ENCODE measurements at regions not wholly inside any gene's neighbourhood (a gene's known extent, or its start where the extent isn't known, plus 50 kb on each side); places are given as distances from the start of the nearest gene placed in this dataset.

GRCh38 chr1:30819244-30819571 lies 61.6 kb upstream of the LAPTM5 start:
- CTCF ChIA-PET = interaction anchor here (1.1 kb wide), 1 partner anchor 92 kb away, joined by 3 read pairs; no protein-coding TSS in a partner anchor
- DNase-seq = no peak
- peaks cover 47% of the 10 kb centered on the region for H3K27me3 Mint-ChIP-seq
- H3K36me3 Mint-ChIP-seq = peaks cover 1% of the 10 kb centered on the region
- H3K4me3 Mint-ChIP-seq = no peak overlapping the region
- no peak overlapping the region for H3K27ac Mint-ChIP-seq
- H3K4me1 Mint-ChIP-seq = peaks cover 10% of the 10 kb centered on the region
- H3K9me3 Mint-ChIP-seq = no peaks in the 10 kb centered on the region

GRCh38 chr1:30818568-30819243 lies 61.1 kb upstream of the LAPTM5 start:
- Mint-ChIP-seq H3K4me1 (peaks cover 5% of the 10 kb centered on the region), H3K9me3 (no peaks in the 10 kb centered on the region), H3K36me3 (no peaks in the 10 kb centered on the region), H3K27ac (no peak overlapping the region), H3K4me3 (no peak overlapping the region), H3K27me3 (peaks cover 42% of the 10 kb centered on the region)
- no peak for DNase-seq
- CTCF ChIA-PET = interaction anchor here (1.1 kb wide), 1 partner anchor 92 kb away, joined by 3 read pairs; no protein-coding TSS in a partner anchor

GRCh38 chr1:30817548-30817947 lies 60.0 kb upstream of the LAPTM5 start:
- Mint-ChIP-seq H3K9me3 (no peaks in the 10 kb centered on the region), H3K36me3 (no peaks in the 10 kb centered on the region), H3K27ac (no peak overlapping the region), H3K27me3 (peaks cover 30% of the 10 kb centered on the region), H3K4me3 (no peak overlapping the region), H3K4me1 (no peaks in the 10 kb centered on the region)
- CTCF ChIA-PET = no interaction called here
- no peak for DNase-seq

GRCh38 chr1:30817077-30817438 lies 59.5 kb upstream of the LAPTM5 start:
- H3K36me3 Mint-ChIP-seq = no peaks in the 10 kb centered on the region
- H3K4me1 Mint-ChIP-seq = no peaks in the 10 kb centered on the region
- peaks cover 26% of the 10 kb centered on the region for H3K27me3 Mint-ChIP-seq
- H3K9me3 Mint-ChIP-seq = no peaks in the 10 kb centered on the region
- no peak overlapping the region for H3K4me3 Mint-ChIP-seq
- no peak for DNase-seq
- H3K27ac Mint-ChIP-seq = no peak overlapping the region
- CTCF ChIA-PET = no interaction called here

- Mint-ChIP-seq H3K4me3 (no peak overlapping the region), H3K27me3 (peaks cover 24% of the 10 kb centered on the region), H3K36me3 (no peaks in the 10 kb centered on the region), H3K9me3 (no peaks in the 10 kb centered on the region), H3K27ac (no peak overlapping the region), H3K4me1 (no peaks in the 10 kb centered on the region)
- no peak for DNase-seq
- CTCF ChIA-PET = no interaction called here
Observed at GRCh38 chr1:30816211-30817076, 58.9 kb upstream of the LAPTM5 start.

GRCh38 chr1:30815556-30815955 lies 58.0 kb upstream of the LAPTM5 start:
- H3K27ac Mint-ChIP-seq = no peak overlapping the region
- DNase-seq = no peak
- no peaks in the 10 kb centered on the region for H3K4me1 Mint-ChIP-seq
- H3K36me3 Mint-ChIP-seq = no peaks in the 10 kb centered on the region
- no peaks in the 10 kb centered on the region for H3K9me3 Mint-ChIP-seq
- CTCF ChIA-PET = interaction anchor here (1.3 kb wide), 1 partner anchor 13 kb away, joined by 4 read pairs; no protein-coding TSS in a partner anchor
- no peak overlapping the region for H3K4me3 Mint-ChIP-seq
- peaks cover 28% of the 10 kb centered on the region for H3K27me3 Mint-ChIP-seq

GRCh38 chr1:30814292-30814691 lies 56.7 kb upstream of the LAPTM5 start:
- CTCF ChIA-PET = interaction anchor here (1.3 kb wide), 1 partner anchor 12 kb away, joined by 4 read pairs; no protein-coding TSS in a partner anchor

GRCh38 chr1:30812076-30812475 lies 54.5 kb upstream of the LAPTM5 start:
- Mint-ChIP-seq H3K9me3 (no peaks in the 10 kb centered on the region), H3K36me3 (no peaks in the 10 kb centered on the region), H3K4me3 (no peak overlapping the region), H3K4me1 (no peaks in the 10 kb centered on the region), H3K27ac (no peak overlapping the region), H3K27me3 (peaks cover 45% of the 10 kb centered on the region)
- CTCF ChIA-PET = interaction anchor here (3.4 kb wide), 1 partner anchor 10 kb away, joined by 20 read pairs; no protein-coding TSS in a partner anchor
- DNase-seq = no peak

More at GRCh38 chr1:30814292-30814691, 56.7 kb upstream of the LAPTM5 start:
- H3K27me3 Mint-ChIP-seq = peaks cover 32% of the 10 kb centered on the region
- no peaks in the 10 kb centered on the region for H3K4me1 Mint-ChIP-seq
- no peaks in the 10 kb centered on the region for H3K36me3 Mint-ChIP-seq
- DNase-seq = no peak
- no peaks in the 10 kb centered on the region for H3K9me3 Mint-ChIP-seq
- no peak overlapping the region for H3K4me3 Mint-ChIP-seq
- no peak overlapping the region for H3K27ac Mint-ChIP-seq

- Mint-ChIP-seq H3K4me1 (no peaks in the 10 kb centered on the region), H3K9me3 (no peaks in the 10 kb centered on the region), H3K4me3 (no peak overlapping the region), H3K27ac (no peak overlapping the region), H3K27me3 (peaks cover 54% of the 10 kb centered on the region), H3K36me3 (no peaks in the 10 kb centered on the region)
- CTCF ChIA-PET = interaction anchor here (1.1 to 3.4 kb wide), 2 partner anchors 10 to 100 kb away, joined by 4 to 20 read pairs; no protein-coding TSS in a partner anchor
- no peak for DNase-seq
Observed at GRCh38 chr1:30811187-30811586, 53.6 kb upstream of the LAPTM5 start.

GRCh38 chr1:30810416-30811080 lies 53.0 kb upstream of the LAPTM5 start:
- H3K4me1 Mint-ChIP-seq = no peaks in the 10 kb centered on the region
- H3K36me3 Mint-ChIP-seq = no peaks in the 10 kb centered on the region
- no peak for DNase-seq
- no peak overlapping the region for H3K27ac Mint-ChIP-seq
- H3K27me3 Mint-ChIP-seq = peaks cover 60% of the 10 kb centered on the region
- CTCF ChIA-PET = interaction anchor here (1.1 to 3.4 kb wide), 2 partner anchors 9 to 101 kb away, joined by 4 to 20 read pairs; no protein-coding TSS in a partner anchor
- H3K4me3 Mint-ChIP-seq = no peak overlapping the region
- H3K9me3 Mint-ChIP-seq = no peaks in the 10 kb centered on the region

- DNase-seq = no peak
- peaks cover 69% of the 10 kb centered on the region for H3K27me3 Mint-ChIP-seq
- no peak overlapping the region for H3K4me3 Mint-ChIP-seq
Observed at GRCh38 chr1:30809514-30810263, 52.1 kb upstream of the LAPTM5 start.

GRCh38 chr1:30808067-30808662 lies 50.6 kb upstream of the LAPTM5 start:
- CTCF ChIA-PET = interaction anchor here (0.9 kb wide), 2 partner anchors 87 to 103 kb away, joined by 3 read pairs; no protein-coding TSS in a partner anchor
- no peak overlapping the region for H3K27ac Mint-ChIP-seq
- H3K4me3 Mint-ChIP-seq = no peak overlapping the region
- no peak for DNase-seq
- H3K9me3 Mint-ChIP-seq = no peaks in the 10 kb centered on the region
- H3K4me1 Mint-ChIP-seq = no peaks in the 10 kb centered on the region
- no peaks in the 10 kb centered on the region for H3K36me3 Mint-ChIP-seq
- peaks cover 84% of the 10 kb centered on the region for H3K27me3 Mint-ChIP-seq

More at GRCh38 chr1:30809514-30810263, 52.1 kb upstream of the LAPTM5 start:
- H3K4me1 Mint-ChIP-seq = no peaks in the 10 kb centered on the region
- H3K9me3 Mint-ChIP-seq = no peaks in the 10 kb centered on the region
- H3K36me3 Mint-ChIP-seq = no peaks in the 10 kb centered on the region
- no peak overlapping the region for H3K27ac Mint-ChIP-seq
- CTCF ChIA-PET = interaction anchor here (0.7 to 3.4 kb wide), 2 partner anchors 8 to 28 kb away, joined by 3 to 20 read pairs; no protein-coding TSS in a partner anchor

GRCh38 chr1:30807318-30808066 lies 49.9 kb upstream of the LAPTM5 start:
- H3K36me3 Mint-ChIP-seq = no peaks in the 10 kb centered on the region
- no peak for DNase-seq
- CTCF ChIA-PET = interaction anchor here (0.9 kb wide), 2 partner anchors 86 to 104 kb away, joined by 3 read pairs; no protein-coding TSS in a partner anchor
- H3K9me3 Mint-ChIP-seq = no peaks in the 10 kb centered on the region
- no peak overlapping the region for H3K4me3 Mint-ChIP-seq
- H3K27me3 Mint-ChIP-seq = peaks cover 88% of the 10 kb centered on the region
- H3K4me1 Mint-ChIP-seq = no peaks in the 10 kb centered on the region
- no peak overlapping the region for H3K27ac Mint-ChIP-seq
